PC-9 (cell line): ENCODE measurements at regions not wholly inside any gene's neighbourhood (a gene's known extent, or its start where the extent isn't known, plus 50 kb on each side); places are given as distances from the start of the nearest gene placed in this dataset.
A peak's percentile ranks its signal among the peaks of the same experiment; 100 is the strongest.

Experiments
- BruUV-seq: library from RNA; stranded (reverse); fragments of 400-500 nt; replicated peaks from 2 replicates; lab custom pipeline; 2021; lab: Mats Ljungman, UMichigan
- CTCF ChIA-PET: fragments of 300-600 bp; sonication (Branson Sonifier 250); formaldehyde crosslinking; loops from one replicate; lab custom pipeline; 2022; ENCODE audit warnings: antibody characterized with exemption; lab: Charles Lee
- POLR2A ChIA-PET: fragments of 300-600 bp; sonication (Branson Sonifier 250); formaldehyde crosslinking; loops from one replicate; lab custom pipeline; 2022; ENCODE audit warnings: antibody characterized with exemption; ENCODE audit not compliant: unreplicated experiment; lab: Charles Lee
- DNase-seq, 2 experiments: peaks; one replicate each; pipeline versions ENCODE4 v3.0.0 to v3.0.0-alpha.2; 2015 to 2022; ENCODE audit warnings: mixed read lengths in 1 of 2
- H2AFZ ChIP-seq: fragments of 200-600 bp; sonication (generic); 2 replicates; pipeline ENCODE4 v1.8.1; 2017; ENCODE audit warnings: antibody characterized with exemption
- H3F3A ChIP-seq: fragments of 200-600 bp; sonication (generic); 2 replicates; pipeline ENCODE4 v1.8.1; 2017; ENCODE audit warnings: antibody characterized with exemption, mild to moderate bottlenecking, low read depth; ENCODE audit not compliant: insufficient read depth
- H3K27ac ChIP-seq: fragments of 200-600 bp; sonication (generic); 2 replicates; pipeline ENCODE4 v1.6.1; 2016; ENCODE audit warnings: mixed run types
- H3K27me3 ChIP-seq: fragments of 200-600 bp; sonication (generic); 2 replicates; pipeline ENCODE4 v1.6.1; 2016; ENCODE audit warnings: low read depth, mixed run types; ENCODE audit not compliant: insufficient read depth
- H3K36me3 ChIP-seq: fragments of 200-600 bp; sonication (generic); 2 replicates; pipeline ENCODE4 v1.6.1; 2016; ENCODE audit warnings: low read depth, mixed run types
- H3K4me1 ChIP-seq: fragments of 200-600 bp; sonication (generic); replicated peaks from 2 replicates; pipeline ENCODE4 v1.6.1; 2016; ENCODE audit warnings: mixed run types; ENCODE audit not compliant: insufficient read depth
- H3K4me2 ChIP-seq: fragments of 200-600 bp; sonication (generic); 2 replicates; pipeline ENCODE4 v1.6.1; 2017; ENCODE audit warnings: mixed run types
- H3K4me3 ChIP-seq: fragments of 200-600 bp; sonication (generic); 2 replicates; pipeline ENCODE4 v1.6.1; 2016; ENCODE audit warnings: mixed run types
- H3K79me2 ChIP-seq: fragments of 200-600 bp; sonication (generic); 2 replicates; pipeline ENCODE4 v1.6.1; 2017; ENCODE audit warnings: low read depth, mixed run types
- H3K9me2 ChIP-seq: fragments of 200-600 bp; sonication (generic); 2 replicates; pipeline ENCODE4 v1.8.1; 2017; ENCODE audit warnings: mild to moderate bottlenecking; ENCODE audit not compliant: insufficient read depth
- H3K9me3 ChIP-seq: fragments of 200-600 bp; sonication (generic); 2 replicates; pipeline ENCODE4 v1.8.1; 2016; ENCODE audit warnings: low read depth; ENCODE audit not compliant: insufficient read depth
- H4K20me1 ChIP-seq: fragments of 200-600 bp; sonication (generic); 2 replicates; pipeline ENCODE4 v1.8.1; 2017; ENCODE audit not compliant: insufficient read depth
- EZH2 ChIP-seq: fragments of 200-600 bp; sonication (generic); IDR thresholded peaks from 2 replicates; pipeline ENCODE4 v1.8.0; 2017; ENCODE audit warnings: antibody characterized with exemption, low read depth
- intact Hi-C: fragments of 100-400 bp; cut with micrococcal nuclease; formaldehyde crosslinking; loops from one replicate; pipeline ENCODE4 v1.10.0; 2022; ENCODE audit not compliant: unreplicated experiment
- TF ChIP-seq, protein P1 (sequence below): fragments of 200-600 bp; sonication (generic); conservative IDR thresholded peaks from 2 replicates; pipeline ENCODE4 v1.6.1; 2017; ENCODE audit warnings: mixed run types, antibody characterized with exemption, mild to moderate bottlenecking, moderate library complexity

DNA sequence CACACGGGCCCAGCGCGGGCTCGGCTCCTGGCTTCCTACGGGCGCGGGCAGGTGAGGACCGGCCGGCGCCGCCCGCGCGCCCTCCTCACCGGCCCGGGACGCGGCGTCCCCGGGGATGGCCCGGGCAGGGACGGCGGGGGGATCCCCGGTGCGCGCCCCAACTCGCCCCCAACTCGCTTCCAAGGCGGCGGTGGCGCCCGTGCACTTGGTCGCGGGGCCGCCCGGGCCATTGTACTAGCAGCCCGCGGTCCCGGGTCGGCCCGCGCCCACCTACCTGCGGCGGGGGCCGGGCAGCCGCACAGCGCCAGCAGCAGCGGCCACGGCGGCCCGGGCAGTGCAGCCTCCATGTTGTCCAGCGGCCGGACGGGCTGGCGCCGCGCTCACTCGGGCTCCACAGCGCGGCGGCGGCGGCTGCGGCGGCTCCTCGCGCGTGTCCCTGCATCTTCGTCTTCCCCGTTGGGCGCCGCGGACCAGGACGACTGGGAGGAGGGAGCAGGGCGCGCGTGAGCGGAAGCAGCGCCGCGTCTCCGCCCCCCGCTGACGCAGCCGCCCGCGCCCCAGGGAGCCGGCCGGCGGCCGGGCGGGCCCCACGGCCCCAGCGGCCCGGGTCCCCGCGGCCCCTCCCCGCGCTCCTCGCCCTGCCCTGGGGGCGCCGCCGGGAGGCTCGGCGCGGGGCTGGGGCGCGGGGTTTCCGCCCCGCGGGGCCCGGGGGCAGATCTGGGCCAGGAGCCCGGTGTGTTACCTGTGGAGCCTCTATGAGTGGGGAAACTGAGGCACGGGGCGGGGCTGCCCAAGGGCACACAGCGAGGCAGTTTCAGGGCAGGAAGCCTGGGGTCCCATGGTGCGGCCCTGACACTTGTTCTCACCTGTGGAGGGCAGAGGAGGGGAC, 159.3 kb upstream of the GRK3 start:
- no peaks in the 10 kb centered on the region for H3K27me3 ChIP-seq
- peak overlapping the region; percentile 83; the same call in 1 of the 2 replicates for H3K4me3 ChIP-seq
- BruUV-seq = no TSS peak
- CTCF ChIA-PET = no interaction called here
- H3K27ac ChIP-seq = no peak overlapping the region
- H3K4me1 ChIP-seq = peaks cover 28% of the 10 kb centered on the region
- no peaks in the 10 kb centered on the region for H3K9me2 ChIP-seq
- peaks cover 19% of the 10 kb centered on the region for H4K20me1 ChIP-seq
- intact Hi-C loops = loop anchor here (5.0 kb wide), 1 partner anchor 42 kb away; no protein-coding TSS in a partner anchor
- no peaks in the 10 kb centered on the region for H3K36me3 ChIP-seq
- peak overlapping the region; percentile 90 for H3K4me2 ChIP-seq
- TF ChIP-seq, protein P1, sequence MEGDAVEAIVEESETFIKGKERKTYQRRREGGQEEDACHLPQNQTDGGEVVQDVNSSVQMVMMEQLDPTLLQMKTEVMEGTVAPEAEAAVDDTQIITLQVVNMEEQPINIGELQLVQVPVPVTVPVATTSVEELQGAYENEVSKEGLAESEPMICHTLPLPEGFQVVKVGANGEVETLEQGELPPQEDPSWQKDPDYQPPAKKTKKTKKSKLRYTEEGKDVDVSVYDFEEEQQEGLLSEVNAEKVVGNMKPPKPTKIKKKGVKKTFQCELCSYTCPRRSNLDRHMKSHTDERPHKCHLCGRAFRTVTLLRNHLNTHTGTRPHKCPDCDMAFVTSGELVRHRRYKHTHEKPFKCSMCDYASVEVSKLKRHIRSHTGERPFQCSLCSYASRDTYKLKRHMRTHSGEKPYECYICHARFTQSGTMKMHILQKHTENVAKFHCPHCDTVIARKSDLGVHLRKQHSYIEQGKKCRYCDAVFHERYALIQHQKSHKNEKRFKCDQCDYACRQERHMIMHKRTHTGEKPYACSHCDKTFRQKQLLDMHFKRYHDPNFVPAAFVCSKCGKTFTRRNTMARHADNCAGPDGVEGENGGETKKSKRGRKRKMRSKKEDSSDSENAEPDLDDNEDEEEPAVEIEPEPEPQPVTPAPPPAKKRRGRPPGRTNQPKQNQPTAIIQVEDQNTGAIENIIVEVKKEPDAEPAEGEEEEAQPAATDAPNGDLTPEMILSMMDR = no peak
- no peak for TF ChIP-seq EZH2
- peaks cover 29% of the 10 kb centered on the region for H3K79me2 ChIP-seq
- DNase-seq = peak in 1 of 2 experiments; percentile 54
- POLR2A ChIA-PET = no interaction called here
- H3K9me3 ChIP-seq = no peaks in the 10 kb centered on the region
- peaks cover 21% of the 10 kb centered on the region; the same call in 1 of the 2 replicates for H3F3A ChIP-seq
- H2AFZ ChIP-seq = peak overlapping the region; percentile 75; the same call in 1 of the 2 replicates

DNA sequence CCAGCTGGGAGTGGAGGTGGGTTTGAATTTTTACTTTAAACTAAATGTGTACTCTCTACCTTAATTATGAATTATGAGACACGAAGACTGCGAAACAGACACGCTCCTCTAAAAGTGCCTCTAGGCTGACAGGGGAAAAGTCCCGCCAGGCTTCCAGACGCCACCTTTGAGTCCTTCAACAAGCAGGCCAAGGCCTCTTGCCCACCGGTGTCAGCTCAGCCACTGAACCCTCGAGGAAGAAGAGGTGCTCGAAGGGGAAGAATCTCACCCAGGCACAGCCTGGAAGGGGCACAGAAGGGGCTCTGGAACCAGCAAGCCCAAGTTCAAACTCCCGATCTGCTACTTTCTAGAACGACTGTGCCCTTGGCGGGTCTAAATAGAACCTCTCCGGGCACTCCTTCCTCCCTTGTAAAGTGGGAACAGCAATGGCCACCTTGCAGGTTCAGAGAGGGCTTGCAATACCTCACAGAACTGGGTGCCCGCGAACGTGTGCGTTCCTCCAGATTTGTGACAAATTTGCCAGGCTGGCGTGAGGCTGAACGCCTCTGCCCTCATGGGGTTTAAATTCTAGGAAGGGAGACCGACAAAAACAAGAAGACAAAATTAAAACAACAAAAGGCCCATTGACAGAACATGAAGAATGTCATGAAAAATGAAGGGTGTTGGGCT, 158.5 kb upstream of the GRK3 start:
- Histone ChIP-seq H3K9me3 (no peaks in the 10 kb centered on the region), H3K36me3 (no peaks in the 10 kb centered on the region), H3K4me2 (peak overlapping the region; percentile 90), H3K4me1 (peaks cover 23% of the 10 kb centered on the region), H3K79me2 (peaks cover 29% of the 10 kb centered on the region), H3K27me3 (no peaks in the 10 kb centered on the region), H3K27ac (no peak overlapping the region), H4K20me1 (peaks cover 14% of the 10 kb centered on the region), H3F3A (peaks cover 16% of the 10 kb centered on the region; the same call in 1 of the 2 replicates), H3K4me3 (peak overlapping the region; percentile 83; the same call in 1 of the 2 replicates), H3K9me2 (no peaks in the 10 kb centered on the region), H2AFZ (peak overlapping the region; percentile 75; the same call in 1 of the 2 replicates)
- no peak for TF ChIP-seq EZH2
- TF ChIP-seq, protein P1 = no peak
- intact Hi-C loops = no loop called here
- no peak for DNase-seq
- TSS peak; percentile 72 for BruUV-seq
- ChIA-PET CTCF (no interaction called here), POLR2A (no interaction called here)

DNA sequence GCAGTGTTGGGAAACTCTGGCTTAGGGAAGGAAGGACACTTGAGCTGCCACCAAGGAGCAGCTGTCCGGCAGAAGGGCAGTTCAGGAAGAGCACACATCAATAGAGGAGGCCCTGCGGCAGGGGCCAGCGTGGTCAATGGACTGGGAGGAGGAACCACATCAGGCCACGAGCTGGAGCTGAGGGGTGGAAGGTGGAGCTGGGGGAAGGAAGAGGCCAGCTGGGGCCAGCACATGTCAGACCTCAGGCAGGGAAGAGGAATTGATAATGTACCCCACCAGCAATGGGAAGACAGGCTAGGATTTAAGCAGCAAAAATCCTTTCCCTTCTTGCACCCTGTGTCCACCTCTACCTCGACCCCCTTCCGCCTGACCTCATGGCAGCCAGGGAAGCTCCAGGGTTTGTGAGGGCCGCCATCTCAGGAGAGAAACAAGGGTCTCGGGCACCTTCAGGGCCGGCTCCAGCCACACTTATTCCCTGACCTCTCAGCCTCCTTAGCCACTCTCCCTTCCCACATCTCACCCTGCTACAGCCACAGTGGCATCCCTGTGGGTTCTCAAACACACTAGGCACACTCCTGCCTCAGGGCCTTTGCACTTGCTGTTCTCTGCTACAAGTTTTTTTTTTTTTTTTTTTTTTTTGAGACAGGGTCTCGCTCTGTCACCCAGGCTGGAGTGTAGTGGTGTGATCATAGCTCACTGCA, 157.8 kb upstream of the GRK3 start:
- Histone ChIP-seq H4K20me1 (peaks cover 14% of the 10 kb centered on the region), H3K9me2 (no peaks in the 10 kb centered on the region), H3K4me2 (no peak overlapping the region), H3F3A (peaks cover 10% of the 10 kb centered on the region; the same call in 1 of the 2 replicates), H3K27me3 (no peaks in the 10 kb centered on the region), H3K9me3 (no peaks in the 10 kb centered on the region), H3K4me1 (peaks cover 17% of the 10 kb centered on the region), H3K4me3 (no peak overlapping the region), H2AFZ (no peak overlapping the region), H3K27ac (no peak overlapping the region), H3K79me2 (peaks cover 29% of the 10 kb centered on the region), H3K36me3 (no peaks in the 10 kb centered on the region)
- intact Hi-C loops = no loop called here
- DNase-seq = no peak
- no TSS peak for BruUV-seq
- POLR2A ChIA-PET = no interaction called here
- CTCF ChIA-PET = no interaction called here
- no peak for TF ChIP-seq EZH2
- TF ChIP-seq, protein P1 = no peak
